Lower lobe of right lung (tissue), 2 donors: ENCODE measurements at regions not wholly inside any gene's neighbourhood (a gene's known extent, or its start where the extent isn't known, plus 50 kb on each side); places are given as distances from the start of the nearest gene placed in this dataset.

Experiments
- ATAC-seq, 2 donors: fragments of 200-7000 bp; cut with Tn5 transposase; one replicate each; pipeline ENCODE4 v1.9.1; 2020 to 2022; ENCODE audit warnings: mild to moderate bottlenecking in 2 of 2, moderate library complexity in 2 of 2
- DNase-seq: peaks from one replicate; pipeline ENCODE4 v3.0.0-alpha.2; 2020
- H3K27ac ChIP-seq: fragments of 200-600 bp; one replicate; pipeline ENCODE4 v1.8.0; 2022
- H3K27me3 ChIP-seq: fragments of 200-600 bp; one replicate; pipeline ENCODE4 v1.8.0; 2022; ENCODE audit warnings: low read depth
- H3K36me3 ChIP-seq: fragments of 200-600 bp; one replicate; pipeline ENCODE4 v1.8.0; 2022; ENCODE audit warnings: mild to moderate bottlenecking
- H3K4me1 ChIP-seq: fragments of 200-600 bp; one replicate; pipeline ENCODE4 v1.8.0; 2022
- H3K4me3 ChIP-seq: fragments of 200-600 bp; one replicate; pipeline ENCODE4 v1.8.0; 2022; ENCODE audit warnings: mild to moderate bottlenecking
- H3K9me3 ChIP-seq: fragments of 200-600 bp; one replicate; pipeline ENCODE4 v1.8.0; 2022
- CTCF ChIP-seq: fragments of 200-600 bp; IDR thresholded peaks from one replicate; pipeline ENCODE4 v1.8.0; 2022; ENCODE audit warnings: antibody characterized with exemption, mild to moderate bottlenecking
- intact Hi-C: fragments of 100-400 bp; cut with DNase I; formaldehyde crosslinking; loops from one replicate; pipeline ENCODE4 v1.11.0; 2022
- donor health status: DM: no; HTN: yes; CAD: no; lungs with severe emphysema.

DNA sequence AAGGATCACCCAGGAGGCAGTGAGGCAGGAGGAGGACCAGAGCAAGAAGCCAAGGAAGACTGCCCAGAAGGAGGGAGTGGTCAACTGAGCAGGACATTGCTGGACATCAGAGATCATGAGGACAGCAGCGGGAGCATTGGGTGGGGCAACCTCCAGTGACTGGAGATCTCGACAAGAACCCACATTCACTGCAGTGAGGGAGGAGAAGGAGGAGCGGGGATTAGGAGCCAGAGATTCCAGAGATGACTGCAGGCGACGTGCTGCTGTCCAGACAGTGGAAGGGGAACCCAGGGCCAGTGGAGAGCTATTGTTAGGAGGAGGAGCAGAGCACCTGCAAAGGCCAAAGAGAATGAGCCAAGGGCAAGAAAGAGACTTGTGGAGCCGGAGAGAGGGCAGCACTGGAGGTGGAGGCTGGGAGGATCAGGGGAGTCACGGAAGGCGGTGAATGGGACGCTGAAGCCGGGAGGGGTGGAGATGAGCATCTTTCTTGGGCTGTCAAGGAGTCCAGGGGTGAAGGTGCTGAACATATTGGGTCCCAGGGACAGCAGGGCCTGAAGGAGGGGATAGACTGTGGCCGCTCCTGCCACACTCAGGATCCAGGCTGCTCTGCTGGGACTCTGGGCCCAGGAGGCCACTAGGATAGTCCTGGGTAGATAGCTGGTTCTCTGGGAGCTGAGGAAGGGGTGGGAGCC, 140.1 kb upstream of the UNC5B start:
- Histone ChIP-seq H3K36me3 (no peaks in the 10 kb centered on the region), H3K27ac (no peak overlapping the region), H3K27me3 (peaks cover 6% of the 10 kb centered on the region), H3K4me3 (no peak overlapping the region), H3K9me3 (no peaks in the 10 kb centered on the region), H3K4me1 (no peaks in the 10 kb centered on the region)
- no peak for DNase-seq
- intact Hi-C loops = no loop called here
- TF ChIP-seq CTCF = no peak
- ATAC-seq = no peak

DNA sequence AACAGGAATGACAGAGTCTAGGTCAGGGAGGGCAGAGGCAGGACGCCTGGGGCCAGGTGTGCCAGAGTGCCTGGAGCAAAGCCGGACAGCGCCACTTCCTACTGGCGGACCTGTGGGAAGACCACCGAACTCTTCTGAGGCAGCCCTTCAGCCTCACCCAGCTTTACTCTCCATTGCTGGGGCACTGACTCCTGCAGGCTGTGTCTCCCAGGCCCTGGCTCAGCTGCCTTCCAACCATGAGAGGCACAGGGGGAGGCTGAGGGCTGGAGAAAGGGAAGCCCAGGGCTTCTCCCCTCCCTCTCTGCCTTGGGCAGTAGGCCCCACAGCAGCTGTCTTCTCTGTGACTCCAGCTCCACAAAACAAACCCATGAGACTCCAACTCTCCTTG, 139.6 kb upstream of the UNC5B start:
- H3K27me3 ChIP-seq = peaks cover 6% of the 10 kb centered on the region
- no peaks in the 10 kb centered on the region for H3K36me3 ChIP-seq
- no peak for DNase-seq
- H3K27ac ChIP-seq = no peak overlapping the region
- no peak for ATAC-seq
- H3K4me1 ChIP-seq = no peaks in the 10 kb centered on the region
- TF ChIP-seq CTCF = no peak
- H3K9me3 ChIP-seq = no peaks in the 10 kb centered on the region
- no peak overlapping the region for H3K4me3 ChIP-seq
- intact Hi-C loops = no loop called here

DNA sequence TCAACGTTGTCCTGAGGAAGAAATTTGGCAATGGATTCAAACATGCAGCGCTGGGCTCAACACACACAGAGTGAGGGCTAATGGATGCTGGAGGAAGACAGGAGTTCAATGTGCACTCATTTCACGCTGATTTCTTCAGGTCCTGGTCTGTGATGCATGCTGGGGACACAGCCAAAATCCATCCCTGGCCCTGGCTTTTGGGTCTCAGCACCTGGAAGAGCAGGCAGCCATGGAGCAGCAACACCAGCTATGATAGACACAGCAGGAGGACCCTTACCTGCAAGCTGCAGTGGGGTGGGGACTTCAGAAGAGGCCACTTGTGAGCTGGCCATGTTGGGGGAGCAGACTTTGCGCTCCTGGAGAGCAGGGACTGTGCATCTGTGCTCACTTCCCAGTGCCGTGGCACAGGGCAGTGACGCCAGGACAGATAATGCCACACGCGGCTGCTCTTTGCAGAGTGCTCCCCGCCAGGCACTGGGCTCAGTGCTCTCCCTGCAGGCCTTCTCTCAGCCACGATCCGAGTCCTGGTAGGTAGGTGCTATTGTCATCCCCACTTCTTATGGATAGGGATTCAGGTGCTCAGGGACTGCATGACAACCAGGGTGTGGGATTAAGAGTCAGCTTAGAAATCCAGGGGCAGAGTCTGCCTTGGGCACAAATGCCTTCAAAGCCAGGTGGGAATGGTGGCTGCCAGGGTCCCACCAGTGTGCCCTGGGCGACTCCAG, 138.8 kb upstream of the UNC5B start:
- H3K4me3 ChIP-seq = no peak overlapping the region
- H3K9me3 ChIP-seq = no peaks in the 10 kb centered on the region
- DNase-seq (no peak), ATAC-seq (no peak)
- no peaks in the 10 kb centered on the region for H3K36me3 ChIP-seq
- no peaks in the 10 kb centered on the region for H3K4me1 ChIP-seq
- H3K27ac ChIP-seq = no peak overlapping the region
- H3K27me3 ChIP-seq = peaks cover 6% of the 10 kb centered on the region
- TF ChIP-seq CTCF = no peak
- intact Hi-C loops = no loop called here

DNA sequence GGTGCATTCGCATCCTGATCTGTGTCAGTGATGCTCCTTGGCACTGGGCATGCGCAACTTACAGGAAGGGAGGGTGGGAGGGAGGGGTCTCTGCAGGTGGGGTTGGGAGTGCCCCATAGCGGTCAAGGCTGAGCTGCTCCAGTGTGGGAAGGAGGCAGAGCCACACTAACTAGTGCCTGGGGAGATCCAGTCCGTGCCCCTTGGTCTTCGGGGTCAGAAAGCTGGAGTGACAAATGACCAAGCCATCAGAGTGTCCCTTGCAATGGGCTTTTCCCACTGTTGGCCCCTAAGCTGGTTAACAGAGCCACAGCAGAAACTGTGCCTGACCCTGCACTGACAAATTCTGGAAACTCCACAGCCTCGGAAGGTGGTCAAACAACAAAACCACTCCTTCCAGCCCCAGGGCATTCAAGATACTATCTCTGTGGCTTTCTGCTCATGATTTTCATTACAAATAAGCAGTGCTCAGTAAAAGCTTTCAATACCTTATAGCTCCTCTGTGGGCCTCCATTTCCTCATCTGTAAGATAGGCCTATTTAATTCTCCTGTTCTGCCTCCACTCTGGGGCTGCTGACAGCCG, 138.1 kb upstream of the UNC5B start:
- no peak overlapping the region for H3K4me3 ChIP-seq
- H3K4me1 ChIP-seq = no peaks in the 10 kb centered on the region
- no peaks in the 10 kb centered on the region for H3K9me3 ChIP-seq
- intact Hi-C loops = no loop called here
- no peaks in the 10 kb centered on the region for H3K36me3 ChIP-seq
- DNase-seq (no peak), ATAC-seq (no peak)
- H3K27ac ChIP-seq = no peak overlapping the region
- no peak for TF ChIP-seq CTCF
- H3K27me3 ChIP-seq = peaks cover 6% of the 10 kb centered on the region

- no peak for ATAC-seq
- TF ChIP-seq CTCF = no peak
- no peak for DNase-seq
- peaks cover 6% of the 10 kb centered on the region for H3K27me3 ChIP-seq
- no peak overlapping the region for H3K27ac ChIP-seq
- no peaks in the 10 kb centered on the region for H3K4me1 ChIP-seq
- no peaks in the 10 kb centered on the region for H3K36me3 ChIP-seq
- H3K9me3 ChIP-seq = no peaks in the 10 kb centered on the region
- H3K4me3 ChIP-seq = no peak overlapping the region
- intact Hi-C loops = no loop called here
Observed at GRCh38 chr10:71075086-71075758, 137.1 kb upstream of the UNC5B start.
